CD4-positive, alpha-beta T cell (primary cell): ENCODE measurements at regions not wholly inside any gene's neighbourhood (a gene's known extent, or its start where the extent isn't known, plus 50 kb on each side); places are given as distances from the start of the nearest gene placed in this dataset.

Experiments used
- ATAC-seq: fragments of 200-7000 bp; cut with Tn5 transposase; one replicate; pipeline ENCODE4 v1.10.0; 2022; ENCODE audit warnings: mild to moderate bottlenecking; ENCODE audit not compliant: poor library complexity
- CTCF ChIA-PET: fragments of 350-600 bp; sonication (Branson Sonifier 250); formaldehyde crosslinking; loops from one replicate; lab custom pipeline; 2021; ENCODE audit warnings: antibody characterized with exemption, inconsistent platforms; lab: Charles Lee
- POLR2A ChIA-PET: fragments of 350-600 bp; sonication (Branson Sonifier 250); formaldehyde crosslinking; loops from one replicate; lab custom pipeline; 2021; ENCODE audit warnings: antibody characterized with exemption, inconsistent platforms; lab: Charles Lee
- DNase-seq, 14 experiments: peaks; one replicate each; pipeline ENCODE4 v3.0.0-alpha.2; 2013 to 2020; ENCODE audit warnings: mixed read lengths in 2 of 14
- H3K27ac ChIP-seq, 2 donors: one replicate each; pipeline versions ENCODE4 v1.5.1 to v1.7.0; 2013; ENCODE audit warnings: low read length in 2 of 2, low read depth in 1 of 2, mild to moderate bottlenecking in 1 of 2
- H3K27me3 ChIP-seq, 2 experiments: 1 replicate in 1 of 2; 2 replicates in 1 of 2; pipeline versions ENCODE4 v1.6.1 to v1.7.0; 2013; ENCODE audit warnings: low read length in 2 of 2, control low read depth in 1 of 2, mild to moderate bottlenecking in 1 of 2, moderate library complexity in 1 of 2; ENCODE audit not compliant: insufficient read depth in 2 of 2, control insufficient read depth in 1 of 2
- H3K36me3 ChIP-seq: one replicate; pipeline ENCODE4 v1.6.1; 2013; ENCODE audit warnings: low read length, control low read depth; ENCODE audit not compliant: insufficient read depth
- H3K4me1 ChIP-seq: one replicate; pipeline ENCODE4 v1.6.1; 2013; ENCODE audit warnings: low read length, control low read depth; ENCODE audit not compliant: insufficient read depth
- H3K4me3 ChIP-seq: one replicate; pipeline ENCODE4 v1.5.1; 2013; ENCODE audit warnings: mild to moderate bottlenecking, low read length, moderate library complexity
- H3K9me3 ChIP-seq, 2 experiments: 1 replicate in 1 of 2; 2 replicates in 1 of 2; pipeline versions ENCODE4 v1.6.1 to v1.7.0; 2013; ENCODE audit warnings: low read length in 2 of 2, mild to moderate bottlenecking in 2 of 2, control low read depth in 1 of 2, moderate library complexity in 1 of 2; ENCODE audit not compliant: control insufficient read depth in 1 of 2, insufficient read depth in 1 of 2
- H3K27ac Mint-ChIP-seq: one replicate; pipeline ENCODE4 v1.8.0; 2020; ENCODE audit warnings: mixed read lengths
- H3K27me3 Mint-ChIP-seq: one replicate; pipeline ENCODE4 v1.8.0; 2021; ENCODE audit warnings: mixed read lengths
- H3K36me3 Mint-ChIP-seq: one replicate; pipeline ENCODE4 v1.8.0; 2021; ENCODE audit warnings: low read depth, mixed read lengths
- H3K4me1 Mint-ChIP-seq: one replicate; pipeline ENCODE4 v1.8.0; 2021; ENCODE audit warnings: low read depth, mixed read lengths
- H3K4me3 Mint-ChIP-seq: one replicate; pipeline ENCODE4 v1.8.0; 2020; ENCODE audit warnings: mild to moderate bottlenecking, mixed read lengths
- H3K9me3 Mint-ChIP-seq: one replicate; pipeline ENCODE4 v1.8.0; 2020; ENCODE audit warnings: mixed read lengths
- intact Hi-C, 2 experiments: fragments of 100-400 bp; cut with DNase I in 1 of 2; cut with micrococcal nuclease in 1 of 2; formaldehyde crosslinking; loops; one replicate each; pipeline versions ENCODE4 v1.15.1 to v1.9.0; 2023 to 2025; cut with DNase I, micrococcal nuclease
- TF ChIP-seq, protein P1 (sequence below): fragments of 200-600 bp; IDR thresholded peaks from one replicate; pipeline ENCODE4 v1.8.0; 2022; ENCODE audit warnings: antibody characterized with exemption, mild to moderate bottlenecking

DNA sequence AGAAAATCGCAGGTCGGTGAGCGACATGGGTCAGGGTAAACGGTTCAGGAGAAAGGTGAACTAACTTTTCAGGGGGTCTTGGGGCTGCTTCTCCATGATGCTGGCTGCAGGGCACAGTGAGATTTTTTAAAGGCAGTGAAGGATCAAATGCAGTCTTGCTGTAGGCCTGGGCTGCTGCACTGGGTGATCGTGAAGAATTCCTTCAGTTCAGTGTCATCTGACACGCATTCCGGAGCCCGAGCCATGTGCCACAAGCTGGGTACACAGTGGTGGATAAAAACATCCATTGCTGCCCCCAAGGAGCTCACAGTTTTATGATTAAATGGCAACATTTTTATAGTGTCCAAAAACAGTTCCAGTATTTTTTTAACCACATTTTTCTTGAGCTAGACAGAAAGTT lies 56.3 kb upstream of the GPR12 start:
- DNase-seq (no peak), ATAC-seq (no peak)
- Histone ChIP-seq H3K4me1 (no peaks in the 10 kb centered on the region), H3K27ac (no peak overlapping the region), H3K27me3 (peaks cover 0 to 2% of the 10 kb centered on the region in 2 experiments), H3K9me3 (peaks cover 0 to 5% of the 10 kb centered on the region in 2 experiments), H3K4me3 (no peak overlapping the region), H3K36me3 (no peaks in the 10 kb centered on the region)
- no peaks in the 10 kb centered on the region for H3K36me3 Mint-ChIP-seq
- H3K27ac Mint-ChIP-seq = no peak overlapping the region
- H3K9me3 Mint-ChIP-seq = no peaks in the 10 kb centered on the region
- peaks cover 17% of the 10 kb centered on the region for H3K27me3 Mint-ChIP-seq
- H3K4me1 Mint-ChIP-seq = no peaks in the 10 kb centered on the region
- TF ChIP-seq, protein P1, sequence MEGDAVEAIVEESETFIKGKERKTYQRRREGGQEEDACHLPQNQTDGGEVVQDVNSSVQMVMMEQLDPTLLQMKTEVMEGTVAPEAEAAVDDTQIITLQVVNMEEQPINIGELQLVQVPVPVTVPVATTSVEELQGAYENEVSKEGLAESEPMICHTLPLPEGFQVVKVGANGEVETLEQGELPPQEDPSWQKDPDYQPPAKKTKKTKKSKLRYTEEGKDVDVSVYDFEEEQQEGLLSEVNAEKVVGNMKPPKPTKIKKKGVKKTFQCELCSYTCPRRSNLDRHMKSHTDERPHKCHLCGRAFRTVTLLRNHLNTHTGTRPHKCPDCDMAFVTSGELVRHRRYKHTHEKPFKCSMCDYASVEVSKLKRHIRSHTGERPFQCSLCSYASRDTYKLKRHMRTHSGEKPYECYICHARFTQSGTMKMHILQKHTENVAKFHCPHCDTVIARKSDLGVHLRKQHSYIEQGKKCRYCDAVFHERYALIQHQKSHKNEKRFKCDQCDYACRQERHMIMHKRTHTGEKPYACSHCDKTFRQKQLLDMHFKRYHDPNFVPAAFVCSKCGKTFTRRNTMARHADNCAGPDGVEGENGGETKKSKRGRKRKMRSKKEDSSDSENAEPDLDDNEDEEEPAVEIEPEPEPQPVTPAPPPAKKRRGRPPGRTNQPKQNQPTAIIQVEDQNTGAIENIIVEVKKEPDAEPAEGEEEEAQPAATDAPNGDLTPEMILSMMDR = no peak
- ChIA-PET CTCF (no interaction called here), POLR2A (no interaction called here)
- no peak overlapping the region for H3K4me3 Mint-ChIP-seq
- intact Hi-C loops = no loop called here

DNA sequence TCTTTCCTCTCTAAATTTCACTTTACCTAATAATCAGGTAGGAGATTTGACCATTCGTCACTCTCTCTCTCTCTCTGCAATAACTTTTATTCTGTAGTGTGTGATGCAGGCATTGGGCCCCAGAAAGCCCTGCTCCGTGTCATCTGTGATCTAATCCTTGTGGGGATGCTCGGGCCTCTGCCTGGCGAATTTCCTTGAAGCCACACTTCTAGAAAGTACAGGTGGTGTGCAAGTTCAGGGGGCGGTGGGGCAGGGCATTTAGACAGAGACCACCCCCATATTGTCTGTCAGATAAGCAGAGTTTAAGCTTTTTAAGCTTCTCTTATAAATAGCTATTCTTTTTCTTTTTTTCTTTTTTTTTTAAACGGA lies 53.4 kb upstream of the GPR12 start:
- H3K27ac Mint-ChIP-seq = no peak overlapping the region
- peaks cover 0 to 6% of the 10 kb centered on the region in 2 experiments for H3K27me3 ChIP-seq
- no peak for ATAC-seq
- peaks cover 40% of the 10 kb centered on the region for H3K27me3 Mint-ChIP-seq
- TF ChIP-seq, protein P1 = no peak
- H3K36me3 Mint-ChIP-seq = no peaks in the 10 kb centered on the region
- no peaks in the 10 kb centered on the region for H3K36me3 ChIP-seq
- H3K27ac ChIP-seq = no peak overlapping the region
- ChIA-PET POLR2A (no interaction called here), CTCF (no interaction called here)
- H3K4me3 ChIP-seq = no peak overlapping the region
- no peak for DNase-seq
- H3K4me3 Mint-ChIP-seq = no peak overlapping the region
- H3K4me1 Mint-ChIP-seq = no peaks in the 10 kb centered on the region
- H3K9me3 Mint-ChIP-seq = no peaks in the 10 kb centered on the region
- H3K4me1 ChIP-seq = no peaks in the 10 kb centered on the region
- H3K9me3 ChIP-seq = peaks cover 0 to 5% of the 10 kb centered on the region in 2 experiments
- intact Hi-C loops = no loop called here

GRCh38 chr13:26813321-26813979 lies 52.9 kb upstream of the GPR12 start:
- ChIA-PET POLR2A (no interaction called here), CTCF (no interaction called here)
- Mint-ChIP-seq H3K4me3 (no peak overlapping the region), H3K4me1 (no peaks in the 10 kb centered on the region), H3K36me3 (no peaks in the 10 kb centered on the region), H3K27me3 (peaks cover 44% of the 10 kb centered on the region), H3K9me3 (no peaks in the 10 kb centered on the region), H3K27ac (no peak overlapping the region)
- H3K27me3 ChIP-seq = peaks cover 0 to 10% of the 10 kb centered on the region in 2 experiments
- intact Hi-C loops = no loop called here
- no peaks in the 10 kb centered on the region for H3K4me1 ChIP-seq
- ATAC-seq (no peak), DNase-seq (no peak)
- H3K36me3 ChIP-seq = no peaks in the 10 kb centered on the region
- no peak overlapping the region for H3K4me3 ChIP-seq
- peaks cover 0 to 5% of the 10 kb centered on the region in 2 experiments for H3K9me3 ChIP-seq
- TF ChIP-seq, protein P1 = no peak
- no peak overlapping the region for H3K27ac ChIP-seq
